H1 (cell line): ENCODE measurements at regions not wholly inside any gene's neighbourhood (a gene's known extent, or its start where the extent isn't known, plus 50 kb on each side); places are given as distances from the start of the nearest gene placed in this dataset.
A peak's percentile ranks its signal among the peaks of the same experiment; 100 is the strongest.

Experiments
- CTCF ChIA-PET: fragments of 300-600 bp; sonication (Branson Sonifier 250); formaldehyde crosslinking; loops from one replicate; lab custom pipeline; 2021; ENCODE audit not compliant: partially characterized antibody; lab: Charles Lee
- POLR2A ChIA-PET: fragments of 300-600 bp; sonication (Branson Sonifier 250); formaldehyde crosslinking; loops from one replicate; lab custom pipeline; 2021; ENCODE audit warnings: inconsistent platforms; ENCODE audit not compliant: partially characterized antibody; lab: Charles Lee
- DNase-seq, 2 experiments: peaks; one replicate each; pipeline versions ENCODE4 v3.0.0 to v3.0.0-alpha.2; 2010 to 2022; ENCODE audit warnings: low spot score in 2 of 2, low read depth in 1 of 2, mixed read lengths in 1 of 2
- FAIRE-seq: peaks from 2 replicates; lab custom pipeline; 2011; peaks lifted over from hg19 to GRCh38; lab: Jason Lieb, UNC
- H2AFZ ChIP-seq: 2 replicates; pipeline ENCODE4 v1.8.1; 2012; ENCODE audit warnings: low read length, inconsistent platforms
- H2AK5ac ChIP-seq: 2 replicates; pipeline ENCODE4 v1.6.1; 2013; ENCODE audit warnings: low read depth, low read length
- H2BK120ac ChIP-seq: replicated peaks from 2 replicates; pipeline ENCODE3; 2013; ENCODE audit warnings: low read depth, low read length, inconsistent platforms
- H2BK12ac ChIP-seq: 2 replicates; pipeline ENCODE4 v1.6.1; 2013; ENCODE audit warnings: low read depth, low read length
- H2BK15ac ChIP-seq: 2 replicates; pipeline ENCODE4 v1.6.1; 2013; ENCODE audit warnings: low read length
- H2BK20ac ChIP-seq: 2 replicates; pipeline ENCODE4 v1.6.1; 2013; ENCODE audit warnings: low read length
- H2BK5ac ChIP-seq: 2 replicates; pipeline ENCODE4 v1.6.1; 2013; ENCODE audit warnings: low read depth, low read length
- H3K14ac ChIP-seq: 2 replicates; pipeline ENCODE4 v1.6.1; 2013; ENCODE audit warnings: inconsistent platforms; ENCODE audit not compliant: insufficient read length
- H3K18ac ChIP-seq: 2 replicates; pipeline ENCODE4 v1.6.1; 2013; ENCODE audit warnings: low read length; ENCODE audit errors: extremely low read depth
- H3K23ac ChIP-seq: 2 replicates; pipeline ENCODE4 v1.6.1; 2013; ENCODE audit warnings: inconsistent platforms; ENCODE audit not compliant: insufficient read length
- H3K23me2 ChIP-seq: 2 replicates; pipeline ENCODE4 v1.6.1; 2013; ENCODE audit warnings: low read depth, low read length
- H3K27ac ChIP-seq: 2 replicates; pipeline ENCODE4 v1.6.1; 2011; ENCODE audit warnings: low read depth, low read length, inconsistent platforms
- H3K27me3 ChIP-seq, 4 experiments: replicated peaks in 1 of 4; 1 replicate in 1 of 4; 2 replicates in 3 of 4; pipeline versions ENCODE4 v1.6.1 to v1.8.1; 2011 to 2013; ENCODE audit warnings: low read length in 3 of 4, mild to moderate bottlenecking in 3 of 4, inconsistent platforms in 2 of 4, mixed read lengths in 2 of 4, moderate library complexity in 1 of 4; ENCODE audit not compliant: control insufficient read depth in 3 of 4, insufficient read depth in 3 of 4; ENCODE audit errors: extremely low read depth in 1 of 4
- H3K36me3 ChIP-seq, 4 experiments: 2 replicates each; pipeline versions ENCODE4 v1.6.1 to v1.8.1; 2011 to 2013; ENCODE audit warnings: mild to moderate bottlenecking in 4 of 4, low read length in 3 of 4, moderate library complexity in 2 of 4, control low read depth in 1 of 4, inconsistent platforms in 1 of 4; ENCODE audit not compliant: insufficient read depth in 4 of 4, control insufficient read depth in 2 of 4
- H3K4ac ChIP-seq: replicated peaks from 2 replicates; pipeline ENCODE3; 2013; ENCODE audit warnings: low read length, low read depth, mixed read lengths, inconsistent platforms; ENCODE audit not compliant: insufficient read length
- H3K4me1 ChIP-seq, 4 experiments: replicated peaks in 1 of 4; 1 replicate in 1 of 4; 2 replicates in 3 of 4; pipeline versions ENCODE4 v1.6.1 to v1.8.1; 2011 to 2013; ENCODE audit warnings: low read length in 3 of 4, inconsistent platforms in 2 of 4, mixed read lengths in 1 of 4; ENCODE audit not compliant: insufficient read depth in 4 of 4, control insufficient read depth in 3 of 4
- H3K4me2 ChIP-seq, 2 experiments: 2 replicates each; pipeline versions ENCODE4 v1.6.1 to v1.8.1; 2011 to 2013; ENCODE audit warnings: low read depth in 2 of 2, low read length in 2 of 2, control low read depth in 1 of 2, inconsistent platforms in 1 of 2, mild to moderate bottlenecking in 1 of 2; ENCODE audit not compliant: insufficient read depth in 1 of 2
- H3K4me3 ChIP-seq, 4 experiments: fragments of 200-600, 300-600 bp in 1 of 4; sonication (generic), shearing (Covaris generic), sonication (Bioruptor Twin) in 1 of 4; 2 replicates each; pipeline versions ENCODE4 v1.5.1 to v1.8.1; 2011 to 2016; ENCODE audit warnings: low read length in 4 of 4, low read depth in 3 of 4, control low read depth in 2 of 4, inconsistent platforms in 2 of 4, mild to moderate bottlenecking in 2 of 4, mixed read lengths in 1 of 4, moderate library complexity in 1 of 4; ENCODE audit not compliant: insufficient read depth in 2 of 4; ENCODE audit errors: extremely low read depth in 1 of 4
- H3K56ac ChIP-seq: replicated peaks from 2 replicates; pipeline ENCODE3; 2013; ENCODE audit warnings: low read depth, mild to moderate bottlenecking, mixed read lengths, low read length, inconsistent platforms; ENCODE audit not compliant: insufficient read length
- H3K79me1 ChIP-seq: 2 replicates; pipeline ENCODE4 v1.6.1; 2013; ENCODE audit warnings: low read depth, low read length, control low read depth
- H3K79me2 ChIP-seq, 2 experiments: 2 replicates each; pipeline versions ENCODE4 v1.6.1 to v1.8.1; 2012 to 2013; ENCODE audit warnings: low read length in 2 of 2, mild to moderate bottlenecking in 2 of 2, inconsistent platforms in 1 of 2; ENCODE audit not compliant: insufficient read depth in 2 of 2, control insufficient read depth in 1 of 2
- H3K9ac ChIP-seq, 4 experiments: replicated peaks in 1 of 4; 1 replicate in 1 of 4; 2 replicates in 3 of 4; pipeline versions ENCODE4 v1.6.1 to v1.8.1; 2011 to 2013; ENCODE audit warnings: low read depth in 3 of 4, low read length in 3 of 4, control low read depth in 2 of 4, mild to moderate bottlenecking in 2 of 4, moderate library complexity in 2 of 4, inconsistent platforms in 1 of 4; ENCODE audit errors: extremely low read depth in 1 of 4
- H3K9me3 ChIP-seq, 2 experiments: 2 replicates each; pipeline versions ENCODE4 v1.6.1 to v1.8.1; 2012 to 2013; ENCODE audit warnings: mild to moderate bottlenecking in 2 of 2, moderate library complexity in 2 of 2, control low read depth in 1 of 2, inconsistent platforms in 1 of 2, low read depth in 1 of 2, low read length in 1 of 2, mixed read lengths in 1 of 2; ENCODE audit not compliant: insufficient read depth in 2 of 2
- H4K20me1 ChIP-seq, 2 experiments: replicated peaks in 1 of 2; 2 replicates each; pipeline versions ENCODE3 to v1.8.1; 2011 to 2013; ENCODE audit warnings: inconsistent platforms in 2 of 2, low read length in 2 of 2, mild to moderate bottlenecking in 1 of 2; ENCODE audit not compliant: insufficient read depth in 2 of 2, control insufficient read depth in 1 of 2
- H4K5ac ChIP-seq: 2 replicates; pipeline ENCODE4 v1.6.1; 2013; ENCODE audit warnings: low read length, low read depth, mixed read lengths, inconsistent platforms; ENCODE audit not compliant: insufficient read length
- H4K8ac ChIP-seq: 2 replicates; pipeline ENCODE4 v1.8.0; 2013; ENCODE audit warnings: mild to moderate bottlenecking, moderate library complexity, low read length, inconsistent platforms; ENCODE audit not compliant: insufficient read depth; ENCODE audit errors: extremely low read depth
- H4K91ac ChIP-seq: replicated peaks from 2 replicates; pipeline ENCODE3; 2013; ENCODE audit warnings: low read length, mixed read lengths, inconsistent platforms; ENCODE audit not compliant: insufficient read length
- BCL11A ChIP-seq, 2 experiments: IDR thresholded peaks; one replicate each; pipeline ENCODE4 v1.6.1; 2011; ENCODE audit warnings: low read depth in 2 of 2, low read length in 2 of 2, mild to moderate bottlenecking in 2 of 2
- CBX8 ChIP-seq: fragments of 300-800, 300-1000 bp; sonication (generic); IDR thresholded peaks from 2 replicates; pipeline ENCODE4 v1.7.1; 2016; ENCODE audit warnings: low read depth, low read length, borderline replicate concordance
- CREB1 ChIP-seq: IDR thresholded peaks from 2 replicates; pipeline ENCODE4 v1.6.1; 2012; ENCODE audit warnings: inconsistent platforms
- HDAC6 ChIP-seq: IDR thresholded peaks from one replicate; pipeline ENCODE4 v1.7.1; 2012; ENCODE audit warnings: low read depth, mild to moderate bottlenecking, inconsistent platforms, low read length, moderate library complexity
- KDM1A ChIP-seq: fragments of 200-600, 300-600 bp; sonication (generic); IDR thresholded peaks from 2 replicates; pipeline ENCODE4 v1.7.1; 2016; ENCODE audit warnings: mild to moderate bottlenecking, low read length, borderline replicate concordance
- KDM5A ChIP-seq: fragments of 200-600 bp; IDR thresholded peaks from 2 replicates; pipeline ENCODE4 v1.7.1; 2012; ENCODE audit warnings: mild to moderate bottlenecking, low read length, inconsistent platforms, mixed read lengths
- MAFK ChIP-seq: IDR thresholded peaks from 2 replicates; pipeline ENCODE4 v1.6.1; 2012; ENCODE audit warnings: low read depth, mild to moderate bottlenecking, improper control_type of control experiment, low read length
- MAX ChIP-seq: IDR thresholded peaks from 2 replicates; pipeline ENCODE4 v1.6.1; 2012; ENCODE audit warnings: inconsistent platforms
- NRF1 ChIP-seq: IDR thresholded peaks from 2 replicates; pipeline ENCODE4 v1.6.1; 2011; ENCODE audit warnings: mild to moderate bottlenecking, low read depth, low read length, improper control_type of control experiment
- SIN3A ChIP-seq, 2 experiments: IDR thresholded peaks in 1 of 2; conservative IDR thresholded peaks in 1 of 2; 2 replicates each; pipeline ENCODE4 v1.6.1; 2011 to 2012; ENCODE audit warnings: low read length in 2 of 2, improper control_type of control experiment in 1 of 2, low read depth in 1 of 2, mild to moderate bottlenecking in 1 of 2
- SP1 ChIP-seq: IDR thresholded peaks from 2 replicates; pipeline ENCODE4 v1.6.1; 2011; ENCODE audit warnings: low read depth, low read length
- SUZ12 ChIP-seq: fragments of 200-600 bp; sonication (generic); IDR thresholded peaks from 2 replicates; pipeline ENCODE4 v1.6.1; 2012; ENCODE audit warnings: mild to moderate bottlenecking, inconsistent platforms, low read length, moderate library complexity, mixed read lengths
- TBP ChIP-seq: IDR thresholded peaks from 2 replicates; pipeline ENCODE4 v1.6.1; 2011; ENCODE audit warnings: low read depth, low read length, improper control_type of control experiment
- TCF12 ChIP-seq: IDR thresholded peaks from 2 replicates; pipeline ENCODE4 v1.6.1; 2011; ENCODE audit warnings: low read depth, mild to moderate bottlenecking, low read length
- WGBS, 2 experiments: shearing (Covaris generic) in 1 of 2; methylation state at CpG; one replicate each; pipeline versions ENCODE4 v1.1.6 to v1.1.7; 2013 to 2015; ENCODE audit warnings: low lambda C conversion rate in 2 of 2, mixed read lengths in 2 of 2, inconsistent platforms in 1 of 2, low coverage in 1 of 2, missing lambda C conversion rate in 1 of 2; ENCODE audit not compliant: insufficient replicate concordance in 2 of 2, insufficient coverage in 1 of 2, insufficient read length in 1 of 2; ENCODE audit errors: extremely low coverage in 1 of 2, missing lambda C conversion rate in 1 of 2; 5-methylcytosine and 5-hydroxymethylcytosine counted together

- no peak overlapping the region for H3K4me2 ChIP-seq
- TF ChIP-seq HDAC6 (no peak), TCF12 (no peak), MAX (no peak), KDM5A (no peak), CREB1 (no peak), NRF1 (no peak), CBX8 (no peak), BCL11A (IDR thresholded peaks at IDR 0.05; ENCODE audit: low read depth in 2 of 2, low read length in 2 of 2) (no peak), SP1 (no peak), MAFK (no peak), TBP (no peak), SUZ12 (no peak), KDM1A (no peak), SIN3A (conservative IDR thresholded peaks at IDR 0.05 in 1 of 2, IDR thresholded peaks at IDR 0.05 in 1 of 2; ENCODE audit: low read depth in 1 of 2, low read length in 2 of 2) (no peak)
These were observed 93.5 kb upstream of the SLC25A13 start for GRCh38 chr7:96415293-96415940.

More at GRCh38 chr7:96415293-96415940, 93.5 kb upstream of the SLC25A13 start:
- Histone ChIP-seq H3K23ac (no peak overlapping the region), H2BK15ac (no peak overlapping the region), H3K9ac (no peak overlapping the region), H3K79me1 (no peaks in the 10 kb centered on the region), H3K14ac (no peak overlapping the region), H3K23me2 (no peaks in the 10 kb centered on the region), H2AK5ac (no peak overlapping the region), H2BK5ac (no peak overlapping the region), H2BK120ac (no peak overlapping the region), H2BK12ac (no peak overlapping the region; the same call in 1 of the 2 replicates), H3K27ac (no peak overlapping the region), H3K4me3 (no peak overlapping the region), H4K91ac (no peak overlapping the region), H2BK20ac (peak overlapping the region; percentile 50), H4K8ac (no peak overlapping the region), H3K9me3 (no peaks in the 10 kb centered on the region), H3K4me1 (peaks cover 2 to 5% (median 3%) of the 10 kb centered on the region in 4 experiments; a peak in 5 of 7 replicates), H3K36me3 (no peaks in the 10 kb centered on the region), H3K27me3 (no peaks in the 10 kb centered on the region; a peak in 1 of 7 replicates), H3K18ac (no peak overlapping the region; the same call in 1 of the 2 replicates), H4K5ac (no peak overlapping the region), H3K79me2 (no peaks in the 10 kb centered on the region), H4K20me1 (no peaks in the 10 kb centered on the region), H3K4ac (no peak overlapping the region), H3K56ac (no peak overlapping the region), H2AFZ (0 out of 2 replicates have a peak overlapping the region, but pooled peaks have one; percentile 66)
- ChIA-PET CTCF (interaction anchor here (0.6 to 2.0 kb wide), 34 partner anchors 10 to 678 kb away, joined by 3 to 10 read pairs (median 3); no protein-coding TSS in a partner anchor), POLR2A (no interaction called here)
- 93% methylated on average over 3 of the region's 3 CpGs; no CpG with 5 or more reads in 1 of the 2 experiments for WGBS, 2 experiments
- FAIRE-seq, result no peak
- peak in 1 of 2 experiments; percentile 54 for DNase-seq
